A549 (cell line): ENCODE measurements at regions not wholly inside any gene's neighbourhood (a gene's known extent, or its start where the extent isn't known, plus 50 kb on each side); places are given as distances from the start of the nearest gene placed in this dataset.

Experiments used
- CBX2 ChIP-seq: fragments of 200-600 bp; sonication (generic); IDR thresholded peaks from 2 replicates; pipeline ENCODE4 v1.6.1; 2016; ENCODE audit warnings: low read depth, mild to moderate bottlenecking, borderline replicate concordance
- EHF ChIP-seq: fragments of 250-450 bp; sonication (Bioruptor Pico); IDR thresholded peaks from 2 replicates; pipeline ENCODE4 v1.5.0; 2020; ENCODE audit warnings: mild to moderate bottlenecking
- EHMT2 ChIP-seq: fragments of 200-600 bp; sonication (generic); IDR thresholded peaks from 2 replicates; pipeline ENCODE4 v1.6.1; 2016; ENCODE audit warnings: antibody characterized with exemption, low read depth, mild to moderate bottlenecking, moderate library complexity
- ELK1 ChIP-seq: fragments of 150-350 bp; IDR thresholded peaks from 2 replicates; pipeline ENCODE4 v1.6.1; 2014; ENCODE audit warnings: low read depth, mild to moderate bottlenecking, low read length
- EP300 ChIP-seq, 2 experiments: fragments of >200 bp; sonication (Bioruptor Twin); formaldehyde crosslinking; IDR thresholded peaks; 2 replicates in 1 of 2; 3 replicates in 1 of 2; pipeline ENCODE4 v1.6.1; 2016 to 2017
- GATA3 ChIP-seq: IDR thresholded peaks from 2 replicates; pipeline ENCODE4 v1.6.1; 2012; ENCODE audit warnings: borderline replicate concordance
- HOXA7 ChIP-seq: fragments of 250-450 bp; sonication (Bioruptor Pico); IDR thresholded peaks from 2 replicates; pipeline ENCODE4 v1.5.0; 2020; ENCODE audit warnings: mild to moderate bottlenecking, moderate library complexity
- KDM5A ChIP-seq: fragments of 200-600 bp; sonication (generic); IDR thresholded peaks from 2 replicates; pipeline ENCODE4 v1.6.1; 2016; ENCODE audit warnings: antibody characterized with exemption, mild to moderate bottlenecking
- MAX ChIP-seq: IDR thresholded peaks from 2 replicates; pipeline ENCODE4 v1.6.1; 2012
- POLR2A ChIP-seq: IDR thresholded peaks from 2 replicates; pipeline ENCODE4 v1.6.1; 2012; ENCODE audit warnings: mild to moderate bottlenecking, low read length
- TF ChIP-seq, protein P1 (sequence below): fragments of >200 bp; sonication (Bioruptor Twin); formaldehyde crosslinking; IDR thresholded peaks from 3 replicates; pipeline ENCODE4 v1.5.1; 2016
- TF ChIP-seq, protein P2 (sequence below): IDR thresholded peaks from 2 replicates; pipeline ENCODE4 v1.6.1; 2012

GRCh38 chr3:44050101-44050500 lies 191.6 kb upstream of the TOPAZ1 start:
- TF ChIP-seq, protein P1, sequence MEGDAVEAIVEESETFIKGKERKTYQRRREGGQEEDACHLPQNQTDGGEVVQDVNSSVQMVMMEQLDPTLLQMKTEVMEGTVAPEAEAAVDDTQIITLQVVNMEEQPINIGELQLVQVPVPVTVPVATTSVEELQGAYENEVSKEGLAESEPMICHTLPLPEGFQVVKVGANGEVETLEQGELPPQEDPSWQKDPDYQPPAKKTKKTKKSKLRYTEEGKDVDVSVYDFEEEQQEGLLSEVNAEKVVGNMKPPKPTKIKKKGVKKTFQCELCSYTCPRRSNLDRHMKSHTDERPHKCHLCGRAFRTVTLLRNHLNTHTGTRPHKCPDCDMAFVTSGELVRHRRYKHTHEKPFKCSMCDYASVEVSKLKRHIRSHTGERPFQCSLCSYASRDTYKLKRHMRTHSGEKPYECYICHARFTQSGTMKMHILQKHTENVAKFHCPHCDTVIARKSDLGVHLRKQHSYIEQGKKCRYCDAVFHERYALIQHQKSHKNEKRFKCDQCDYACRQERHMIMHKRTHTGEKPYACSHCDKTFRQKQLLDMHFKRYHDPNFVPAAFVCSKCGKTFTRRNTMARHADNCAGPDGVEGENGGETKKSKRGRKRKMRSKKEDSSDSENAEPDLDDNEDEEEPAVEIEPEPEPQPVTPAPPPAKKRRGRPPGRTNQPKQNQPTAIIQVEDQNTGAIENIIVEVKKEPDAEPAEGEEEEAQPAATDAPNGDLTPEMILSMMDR: no peak
- TF ChIP-seq EP300 (IDR thresholded peaks at IDR 0.05): no peak
- TF ChIP-seq POLR2A: no peak
- TF ChIP-seq EHMT2: no peak
- no peak for TF ChIP-seq CBX2
- TF ChIP-seq ELK1: no peak
- TF ChIP-seq HOXA7 (CRISPR knock-in tag): no peak
- no peak for TF ChIP-seq EHF (CRISPR knock-in tag)
- no peak for TF ChIP-seq KDM5A
- TF ChIP-seq, protein P2, sequence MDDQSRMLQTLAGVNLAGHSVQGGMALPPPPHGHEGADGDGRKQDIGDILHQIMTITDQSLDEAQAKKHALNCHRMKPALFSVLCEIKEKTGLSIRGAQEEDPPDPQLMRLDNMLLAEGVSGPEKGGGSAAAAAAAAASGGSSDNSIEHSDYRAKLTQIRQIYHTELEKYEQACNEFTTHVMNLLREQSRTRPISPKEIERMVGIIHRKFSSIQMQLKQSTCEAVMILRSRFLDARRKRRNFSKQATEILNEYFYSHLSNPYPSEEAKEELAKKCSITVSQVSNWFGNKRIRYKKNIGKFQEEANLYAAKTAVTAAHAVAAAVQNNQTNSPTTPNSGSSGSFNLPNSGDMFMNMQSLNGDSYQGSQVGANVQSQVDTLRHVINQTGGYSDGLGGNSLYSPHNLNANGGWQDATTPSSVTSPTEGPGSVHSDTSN: no peak
- no peak for TF ChIP-seq GATA3
- no peak for TF ChIP-seq MAX
